ENCODE measurements at regions not wholly inside any gene's neighbourhood (a gene's known extent, or its start where the extent isn't known, plus 50 kb on each side); places are given as distances from the start of the nearest gene placed in this dataset.

- Histone ChIP-seq H3K36me3 (ENCODE audit: control insufficient read depth, insufficient read depth, low read length) (no peaks in the 10 kb centered on the region), H3K27me3 (replicated peaks; ENCODE audit: control insufficient read depth, insufficient read depth, low read length) (no peaks in the 10 kb centered on the region), H3K4me1 (0 out of 2 replicates have a peak, but pooled peaks cover 4% of the 10 kb centered on the region), H3K4me3 (ENCODE audit: low read depth, low read length) (no peak overlapping the region), H3K9me3 (no peaks in the 10 kb centered on the region)
- no TSS peak for BruUV-seq (replicated peaks)
- POLR2A ChIA-PET = no interaction called here
- TF ChIP-seq CTCF (IDR thresholded peaks at IDR 0.05; ENCODE audit: insufficient read depth in 1 of 2, low read depth in 1 of 2, low read length in 1 of 2, severe bottlenecking in 1 of 2, unreplicated experiment in 1 of 2) = peak in 1 of 2 experiments; percentile 6
- DNase-seq = peak in 1 of 2 experiments; percentile 28
- intact Hi-C loops (cut with micrococcal nuclease; ENCODE audit: unreplicated experiment) = no loop called here
- Mint-ChIP-seq H3K4me1 (ENCODE audit: low read depth, unreplicated experiment) (peaks cover 13% of the 10 kb centered on the region), H3K36me3 (ENCODE audit: insufficient read depth, unreplicated experiment) (no peaks in the 10 kb centered on the region), H3K9me3 (ENCODE audit: unreplicated experiment) (peaks cover 15% of the 10 kb centered on the region), H3K27me3 (ENCODE audit: insufficient read depth, unreplicated experiment) (no peaks in the 10 kb centered on the region), H3K4me3 (ENCODE audit: unreplicated experiment) (no peak overlapping the region), H3K27ac (ENCODE audit: unreplicated experiment) (no peak overlapping the region)
- CTCF ChIA-PET = no interaction called here
Observed at GRCh38 chr4:166501941-166502382, 628.9 kb downstream of the TLL1 start.

DNA sequence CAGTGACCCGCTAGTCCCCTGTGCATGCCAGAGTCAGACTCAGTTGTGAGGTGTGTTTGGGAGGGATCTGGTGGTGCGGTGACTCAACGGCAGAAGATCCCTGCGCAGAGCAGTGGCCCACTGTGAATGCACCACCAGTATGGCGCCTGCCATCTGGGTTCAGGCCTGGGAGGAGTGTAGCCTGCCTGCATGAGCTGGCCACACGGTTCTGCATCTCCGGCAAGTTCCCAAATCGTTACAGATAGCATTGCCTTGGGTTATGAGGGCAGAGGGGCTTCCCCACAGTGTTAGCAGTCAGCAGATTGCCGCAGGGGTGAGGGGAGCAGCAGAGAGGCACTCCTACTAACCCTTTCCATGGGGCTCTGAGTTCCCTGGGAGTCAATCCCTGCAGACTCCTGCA lies 629.6 kb downstream of the TLL1 start:
- DNase-seq = no peak
- 0 out of 2 replicates have a peak, but pooled peaks cover 4% of the 10 kb centered on the region for H3K4me1 ChIP-seq
- no peaks in the 10 kb centered on the region for H3K36me3 Mint-ChIP-seq (ENCODE audit: insufficient read depth, unreplicated experiment)
- no peak overlapping the region for H3K4me3 Mint-ChIP-seq (ENCODE audit: unreplicated experiment)
- CTCF ChIA-PET = no interaction called here
- H3K4me1 Mint-ChIP-seq (ENCODE audit: low read depth, unreplicated experiment) = peaks cover 13% of the 10 kb centered on the region
- H3K27me3 ChIP-seq (replicated peaks; ENCODE audit: control insufficient read depth, insufficient read depth, low read length) = no peaks in the 10 kb centered on the region
- POLR2A ChIA-PET = no interaction called here
- intact Hi-C loops (cut with micrococcal nuclease; ENCODE audit: unreplicated experiment) = no loop called here
- TF ChIP-seq CTCF (IDR thresholded peaks at IDR 0.05; ENCODE audit: insufficient read depth in 1 of 2, low read depth in 1 of 2, low read length in 1 of 2, severe bottlenecking in 1 of 2, unreplicated experiment in 1 of 2) = no peak
- BruUV-seq (replicated peaks) = no TSS peak
- peaks cover 15% of the 10 kb centered on the region for H3K9me3 Mint-ChIP-seq (ENCODE audit: unreplicated experiment)
- H3K27me3 Mint-ChIP-seq (ENCODE audit: insufficient read depth, unreplicated experiment) = no peaks in the 10 kb centered on the region
- no peaks in the 10 kb centered on the region for H3K9me3 ChIP-seq
- H3K36me3 ChIP-seq (ENCODE audit: control insufficient read depth, insufficient read depth, low read length) = no peaks in the 10 kb centered on the region
- no peak overlapping the region for H3K27ac Mint-ChIP-seq (ENCODE audit: unreplicated experiment)
- H3K4me3 ChIP-seq (ENCODE audit: low read depth, low read length) = no peak overlapping the region

- no peaks in the 10 kb centered on the region for H3K36me3 Mint-ChIP-seq (ENCODE audit: insufficient read depth, unreplicated experiment)
- BruUV-seq (replicated peaks) = no TSS peak
- H3K9me3 Mint-ChIP-seq (ENCODE audit: unreplicated experiment) = peaks cover 8% of the 10 kb centered on the region
- no peaks in the 10 kb centered on the region for H3K36me3 ChIP-seq (ENCODE audit: control insufficient read depth, insufficient read depth, low read length)
- no peaks in the 10 kb centered on the region for H3K9me3 ChIP-seq
- POLR2A ChIA-PET = no interaction called here
- no peak overlapping the region for H3K4me3 ChIP-seq (ENCODE audit: low read depth, low read length)
- H3K27ac Mint-ChIP-seq (ENCODE audit: unreplicated experiment) = no peak overlapping the region
- peaks cover 5% of the 10 kb centered on the region for H3K27me3 Mint-ChIP-seq (ENCODE audit: insufficient read depth, unreplicated experiment)
- CTCF ChIA-PET = no interaction called here
- H3K4me1 Mint-ChIP-seq (ENCODE audit: low read depth, unreplicated experiment) = no peaks in the 10 kb centered on the region
- no peaks in the 10 kb centered on the region for H3K27me3 ChIP-seq (replicated peaks; ENCODE audit: control insufficient read depth, insufficient read depth, low read length)
- intact Hi-C loops (cut with micrococcal nuclease; ENCODE audit: unreplicated experiment) = no loop called here
- no peak for TF ChIP-seq CTCF (IDR thresholded peaks at IDR 0.05; ENCODE audit: insufficient read depth in 1 of 2, low read depth in 1 of 2, low read length in 1 of 2, severe bottlenecking in 1 of 2, unreplicated experiment in 1 of 2)
- H3K4me1 ChIP-seq = no peaks in the 10 kb centered on the region
- DNase-seq = no peak
- H3K4me3 Mint-ChIP-seq (ENCODE audit: unreplicated experiment) = no peak overlapping the region
Observed at GRCh38 chr4:166506051-166506450, 633.0 kb downstream of the TLL1 start.
